DMS53 treated with DMSO at 0.1 percent for 48 hours (cell line): ENCODE measurements at regions not wholly inside any gene's neighbourhood (a gene's known extent, or its start where the extent isn't known, plus 50 kb on each side); places are given as distances from the start of the nearest gene placed in this dataset.

Experiments
- DNase-seq: peaks from one replicate; lab custom pipeline; 2025; ENCODE audit not compliant: unreplicated experiment; lab: John Stamatoyannopoulos, UW

DNA sequence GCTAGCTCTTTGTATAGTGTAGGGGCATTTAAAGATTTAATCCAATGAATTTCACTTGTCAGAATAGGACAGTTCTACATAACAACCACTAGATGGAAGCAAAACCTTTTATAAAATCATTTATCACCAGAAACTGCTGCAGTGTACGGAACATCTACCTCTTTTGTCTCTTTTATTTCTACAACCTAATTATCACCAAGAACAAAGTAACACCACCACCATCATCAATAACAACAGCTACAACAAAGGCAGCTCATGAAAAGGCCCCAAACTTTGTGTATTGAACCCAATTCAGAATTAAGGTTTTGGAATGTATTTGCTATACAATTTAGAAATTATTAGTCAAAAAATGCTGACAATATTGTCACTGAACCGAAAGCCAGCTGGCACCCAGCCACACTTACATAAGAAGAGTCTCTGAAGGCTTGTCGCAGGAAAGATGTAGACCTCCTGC lies 260.9 kb upstream of the RPS6KA3 start:
- peak; percentile 57 for DNase-seq

GRCh38 chrX:20527041-20527440 lies 260.3 kb upstream of the RPS6KA3 start:
- no peak for DNase-seq

DNA sequence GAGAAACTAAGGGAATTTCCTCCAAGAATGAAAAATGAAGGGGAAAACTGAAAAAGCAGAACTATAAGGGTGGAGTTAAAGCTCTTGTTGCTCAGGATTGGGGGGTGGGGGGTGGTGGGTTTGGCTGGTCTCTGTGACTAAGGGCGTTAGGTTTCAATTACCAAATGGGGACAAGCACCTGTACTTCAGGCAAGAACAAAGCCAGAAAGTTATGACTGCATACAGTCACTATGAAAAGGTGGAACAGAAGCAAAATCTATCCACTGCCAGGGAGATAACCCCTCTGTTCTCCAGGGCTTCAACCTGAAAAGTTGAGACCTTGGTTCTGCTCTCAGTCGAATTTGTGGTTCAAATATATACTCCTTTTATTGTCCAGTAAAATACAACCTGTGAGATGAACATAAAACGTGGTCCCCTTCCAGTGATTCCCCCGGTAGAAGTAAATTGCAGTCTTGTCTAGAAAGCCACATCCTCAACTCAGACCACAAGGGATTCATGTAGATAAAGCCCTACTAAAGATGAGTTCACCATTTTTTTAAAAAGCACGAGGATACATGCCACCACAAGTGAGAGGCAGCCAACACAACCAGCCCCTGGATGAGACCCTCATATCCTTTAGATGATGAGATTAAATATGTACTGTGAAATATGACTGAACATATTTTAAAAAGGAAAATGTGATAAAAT lies 257.1 kb upstream of the RPS6KA3 start:
- DNase-seq, result no peak

- DNase-seq, result no peak
These were observed 255.7 kb upstream of the RPS6KA3 start for GRCh38 chrX:20522420-20522819.

- no peak for DNase-seq
These were observed 254.5 kb upstream of the RPS6KA3 start for GRCh38 chrX:20521222-20521621.

GRCh38 chrX:20519826-20520225 lies 253.1 kb upstream of the RPS6KA3 start:
- no peak for DNase-seq

DNA sequence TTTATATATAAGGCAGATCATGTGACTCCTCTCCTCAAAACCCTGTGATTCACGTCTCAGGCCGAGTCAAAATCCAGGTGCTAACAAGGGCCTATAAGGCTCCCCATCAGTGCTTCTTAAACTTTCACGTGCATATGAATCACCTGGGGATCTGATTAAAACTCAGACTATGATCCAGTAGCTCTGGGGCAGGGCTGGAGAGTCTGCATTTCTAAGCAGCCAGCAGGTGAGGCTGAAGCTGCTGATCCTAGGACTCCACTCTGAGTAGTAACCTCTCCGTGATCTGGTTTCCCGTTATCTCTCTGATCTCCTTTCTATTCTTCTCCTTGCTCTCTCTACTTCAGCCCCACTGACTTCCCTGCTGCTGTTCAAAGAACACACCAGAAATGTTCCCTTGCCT lies 252.4 kb upstream of the RPS6KA3 start:
- no peak for DNase-seq

DNA sequence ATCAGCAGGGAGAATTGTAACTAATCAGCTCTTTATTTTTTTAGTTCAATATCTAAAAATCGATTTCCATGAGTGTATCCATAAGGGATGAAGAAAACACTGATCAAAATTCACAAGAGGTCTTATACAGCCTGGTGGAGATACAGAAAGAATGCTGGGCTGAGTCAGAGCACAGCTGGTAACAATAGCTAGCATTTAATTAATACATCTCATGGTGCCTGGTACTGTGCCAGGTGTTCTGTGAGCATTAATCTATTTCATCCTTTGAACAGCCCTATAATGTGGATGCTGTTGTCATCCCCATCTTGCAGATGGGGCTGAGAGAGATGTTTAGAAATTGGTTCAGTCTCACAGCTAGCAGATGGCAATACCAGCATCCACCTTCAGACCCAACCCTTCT lies 250.9 kb upstream of the RPS6KA3 start:
- DNase-seq, result no peak

GRCh38 chrX:20515841-20516461 lies 249.2 kb upstream of the RPS6KA3 start:
- DNase-seq, result peak; percentile 65

GRCh38 chrX:20514358-20514757 lies 247.6 kb upstream of the RPS6KA3 start:
- DNase-seq, result peak; percentile 43

GRCh38 chrX:20513185-20513584 lies 246.5 kb upstream of the RPS6KA3 start:
- DNase-seq, result no peak

- no peak for DNase-seq
These were observed 245.1 kb upstream of the RPS6KA3 start for GRCh38 chrX:20511792-20512191.

- no peak for DNase-seq
These were observed 241.4 kb upstream of the RPS6KA3 start for GRCh38 chrX:20507901-20508620.

- DNase-seq, result no peak
These were observed 240.0 kb upstream of the RPS6KA3 start for GRCh38 chrX:20506739-20507138.

DNA sequence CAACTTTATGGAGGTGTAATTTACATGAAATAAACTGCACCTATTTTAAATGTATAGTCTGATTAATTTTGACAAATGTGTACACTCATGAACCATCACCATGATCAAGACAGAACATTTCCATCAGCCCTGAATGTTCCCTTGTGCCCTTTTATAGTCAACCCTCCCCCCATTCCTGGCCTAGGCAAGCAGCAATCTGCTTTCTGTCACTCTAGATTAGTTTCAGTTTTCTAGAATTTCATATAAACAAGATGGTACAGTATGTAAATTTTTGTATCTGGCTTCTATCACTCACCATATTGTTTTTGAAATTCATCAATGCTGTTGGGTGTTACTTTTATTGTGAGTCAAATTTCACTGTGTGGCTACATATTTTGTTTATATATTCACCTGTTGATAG lies 234.2 kb upstream of the RPS6KA3 start:
- no peak for DNase-seq

GRCh38 chrX:20500171-20500865 lies 233.6 kb upstream of the RPS6KA3 start:
- no peak for DNase-seq

DNA sequence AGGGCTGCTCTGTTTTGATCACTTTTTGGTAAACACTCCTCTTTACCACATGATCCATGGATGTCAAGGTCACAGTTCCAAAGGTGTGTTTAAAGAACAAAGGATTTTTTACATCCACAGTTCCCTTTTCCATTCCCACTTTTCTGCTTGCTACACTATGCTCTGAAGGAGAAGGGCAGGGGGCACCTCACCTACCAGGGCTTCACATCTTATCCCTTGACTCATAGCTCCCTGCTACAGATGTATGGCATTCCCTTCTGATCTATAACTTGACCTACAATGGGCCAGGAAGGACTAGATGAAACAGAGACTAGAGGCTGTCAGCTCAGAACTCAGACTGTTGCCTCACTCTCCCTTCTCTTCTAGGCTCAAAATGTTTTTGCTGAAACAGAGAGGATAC lies 233.1 kb upstream of the RPS6KA3 start:
- DNase-seq, result no peak

DNA sequence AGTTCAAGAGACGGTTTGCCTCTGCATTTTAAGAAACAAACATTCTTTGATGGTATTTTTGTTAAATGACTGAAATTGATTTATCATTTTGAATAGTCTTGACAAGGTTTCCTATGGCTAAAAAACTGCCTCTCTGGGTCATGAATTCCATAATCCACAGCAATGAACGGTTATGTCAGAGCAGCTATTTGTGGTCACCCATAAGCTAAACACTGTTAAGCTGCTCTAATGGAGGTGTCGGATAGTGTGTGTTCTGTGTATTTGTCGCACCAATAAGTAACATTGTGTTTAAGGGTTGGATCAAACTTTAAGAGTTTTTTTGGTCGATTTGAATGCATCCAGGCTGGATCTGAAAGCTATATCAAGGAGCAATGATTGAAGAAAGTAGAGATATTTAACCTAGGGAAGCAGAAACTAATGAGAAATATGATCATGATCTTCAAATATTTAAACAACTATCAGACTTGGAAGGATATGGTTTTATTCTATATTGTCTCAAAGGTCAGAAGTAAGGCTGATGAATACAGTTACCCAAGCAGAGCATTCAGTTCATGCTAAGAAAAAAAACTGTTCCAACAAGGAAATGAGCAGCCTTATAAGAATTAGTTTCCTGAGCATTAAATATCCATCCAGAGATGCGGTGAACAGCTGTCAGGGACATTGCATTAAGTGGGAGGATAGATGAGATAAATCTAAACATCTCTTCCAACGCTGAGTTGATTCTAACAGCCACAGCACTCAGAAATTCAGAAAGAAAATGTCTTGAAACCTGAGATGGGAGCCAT lies 232.3 kb upstream of the RPS6KA3 start:
- DNase-seq, result no peak

GRCh38 chrX:20495575-20495974 lies 228.9 kb upstream of the RPS6KA3 start:
- no peak for DNase-seq

GRCh38 chrX:20488473-20488872 lies 221.8 kb upstream of the RPS6KA3 start:
- no peak for DNase-seq

GRCh38 chrX:20487227-20487626 lies 220.5 kb upstream of the RPS6KA3 start:
- peak; percentile 32 for DNase-seq
